Panc1 (cell line): ENCODE measurements at regions not wholly inside any gene's neighbourhood (a gene's known extent, or its start where the extent isn't known, plus 50 kb on each side); places are given as distances from the start of the nearest gene placed in this dataset.

ENCODE experiments used
- ATAC-seq: fragments of 200-7000 bp; cut with Tn5 transposase; 2 replicates; pipeline ENCODE4 v1.9.1; 2020; ENCODE audit warnings: mild to moderate bottlenecking, moderate library complexity
- BruUV-seq: library from RNA; stranded (reverse); fragments of 400-500 nt; replicated peaks from 2 replicates; lab custom pipeline; 2021; lab: Mats Ljungman, UMichigan
- CTCF ChIA-PET: fragments of 300-600 bp; sonication (Branson Sonifier 250); formaldehyde crosslinking; loops from one replicate; lab custom pipeline; 2022; ENCODE audit warnings: antibody characterized with exemption; lab: Charles Lee
- POLR2A ChIA-PET: fragments of 300-600 bp; sonication (Branson Sonifier 250); formaldehyde crosslinking; loops from one replicate; lab custom pipeline; 2022; ENCODE audit warnings: antibody characterized with exemption; lab: Charles Lee
- DNase-seq: peaks from one replicate; pipeline ENCODE4 v3.0.0-alpha.2; 2010; ENCODE audit warnings: low read depth, low spot score
- H3K27ac ChIP-seq: 2 replicates; pipeline ENCODE4 v1.5.1; 2011; ENCODE audit warnings: mild to moderate bottlenecking, low read length, inconsistent platforms
- H3K27me3 ChIP-seq: fragments of 200-500 bp; sonication (Bioruptor generic); 2 replicates; pipeline ENCODE4 v1.6.0; 2014; ENCODE audit warnings: low read length, inconsistent platforms; ENCODE audit not compliant: control insufficient read depth, insufficient read depth
- H3K36me3 ChIP-seq: fragments of 200-500 bp; sonication (Bioruptor generic); 2 replicates; pipeline ENCODE4 v1.5.1; 2014; ENCODE audit warnings: inconsistent platforms, mild to moderate bottlenecking, low read length, moderate library complexity; ENCODE audit not compliant: control insufficient read depth, insufficient read depth
- H3K4me1 ChIP-seq: 2 replicates; pipeline ENCODE4 v1.5.1; 2011; ENCODE audit warnings: inconsistent platforms, mild to moderate bottlenecking, low read length, moderate library complexity; ENCODE audit not compliant: control insufficient read depth, insufficient read depth
- H3K4me3 ChIP-seq, 2 experiments: 2 replicates each; pipeline ENCODE4 v1.5.1; 2011 to 2012; ENCODE audit warnings: low read depth in 2 of 2, low read length in 2 of 2, mild to moderate bottlenecking in 2 of 2, inconsistent platforms in 1 of 2, moderate library complexity in 1 of 2
- H3K9me3 ChIP-seq: fragments of 200-500 bp; sonication (Bioruptor generic); 2 replicates; pipeline ENCODE4 v1.5.1; 2014; ENCODE audit warnings: low read depth, mild to moderate bottlenecking, inconsistent platforms, low read length, moderate library complexity; ENCODE audit not compliant: control insufficient read depth, insufficient read depth
- CTCF ChIP-seq: fragments of 450-650 bp; IDR thresholded peaks from 2 replicates; pipeline ENCODE4 v1.5.1; 2017; ENCODE audit warnings: mild to moderate bottlenecking
- POLR2AphosphoS5 ChIP-seq: IDR thresholded peaks from 2 replicates; pipeline ENCODE4 v1.6.1; 2012; ENCODE audit warnings: mild to moderate bottlenecking, low read depth, low read length, moderate library complexity
- REST ChIP-seq, 2 experiments: IDR thresholded peaks; 2 replicates each; pipeline ENCODE4 v1.6.1; 2011 to 2012; ENCODE audit warnings: low read depth in 2 of 2, control low read depth in 1 of 2, low read length in 1 of 2, mild to moderate bottlenecking in 1 of 2, moderate library complexity in 1 of 2; ENCODE audit not compliant: insufficient read depth in 1 of 2
- SIN3A ChIP-seq: IDR thresholded peaks from 2 replicates; pipeline ENCODE4 v1.6.1; 2012; ENCODE audit warnings: low read depth, mild to moderate bottlenecking, low read length, moderate library complexity, borderline replicate concordance; ENCODE audit not compliant: insufficient read depth
- TCF7L2 ChIP-seq: IDR thresholded peaks from 2 replicates; pipeline ENCODE4 v1.6.1; 2011; ENCODE audit warnings: mild to moderate bottlenecking, low read depth, low read length, inconsistent platforms
- in situ Hi-C: cut with HindIII; loops from 2 replicates; pipeline ENCODE4 v1.10.0; 2016; ENCODE audit warnings: low sequenced_read_pairs, low pct_unique_long_range_greater_than_20kb
- intact Hi-C: fragments of 100-400 bp; cut with micrococcal nuclease; formaldehyde crosslinking; loops from one replicate; pipeline ENCODE4 v1.10.0; 2022; ENCODE audit not compliant: unreplicated experiment

- Histone ChIP-seq H3K4me1 (no peaks in the 10 kb centered on the region), H3K27ac (no peak overlapping the region), H3K36me3 (no peaks in the 10 kb centered on the region), H3K27me3 (no peaks in the 10 kb centered on the region), H3K4me3 (no peak overlapping the region), H3K9me3 (no peaks in the 10 kb centered on the region)
- CTCF ChIA-PET = no interaction called here
- ATAC-seq (no peak), DNase-seq (no peak)
- POLR2A ChIA-PET = no interaction called here
- TF ChIP-seq CTCF (no peak), POLR2AphosphoS5 (no peak), TCF7L2 (no peak), REST (IDR thresholded peaks at IDR 0.05; ENCODE audit: insufficient read depth in 1 of 2, low read depth in 2 of 2, low read length in 1 of 2) (no peak), SIN3A (no peak)
- in situ Hi-C loops (no loop called here), intact Hi-C loops (no loop called here)
- BruUV-seq = no TSS peak
Observed at GRCh38 chr4:171342646-171343045, 470.6 kb upstream of the GALNTL6 start.

GRCh38 chr4:171340258-171340657 lies 472.9 kb upstream of the GALNTL6 start:
- Histone ChIP-seq H3K9me3 (no peaks in the 10 kb centered on the region), H3K27me3 (no peaks in the 10 kb centered on the region), H3K27ac (no peak overlapping the region), H3K36me3 (no peaks in the 10 kb centered on the region), H3K4me1 (no peaks in the 10 kb centered on the region), H3K4me3 (no peak overlapping the region)
- BruUV-seq = no TSS peak
- TF ChIP-seq SIN3A (no peak), CTCF (no peak), REST (IDR thresholded peaks at IDR 0.05; ENCODE audit: insufficient read depth in 1 of 2, low read depth in 2 of 2, low read length in 1 of 2) (no peak), POLR2AphosphoS5 (no peak)
- ATAC-seq (no peak), DNase-seq (no peak)
- intact Hi-C loops (no loop called here), in situ Hi-C loops (no loop called here)
- ChIA-PET POLR2A (no interaction called here), CTCF (no interaction called here)
